ENCODE measurements at regions not wholly inside any gene's neighbourhood (a gene's known extent, or its start where the extent isn't known, plus 50 kb on each side); places are given as distances from the start of the nearest gene placed in this dataset.

- TF ChIP-seq CTCF (IDR thresholded peaks at IDR 0.05; ENCODE audit: low read depth, low read length) = no peak
- ChIA-PET POLR2A (no interaction called here), CTCF (no interaction called here)
- no peak for DNase-seq (ENCODE audit: low read depth, low spot score)
- no peak overlapping the region for H3K27ac ChIP-seq (ENCODE audit: low read depth, low read length)
- no peak overlapping the region for H3K4me3 ChIP-seq (ENCODE audit: low read depth, low read length)
- no peaks in the 10 kb centered on the region for H3K9me3 ChIP-seq (ENCODE audit: control insufficient read depth, insufficient read depth, low read length)
- no peaks in the 10 kb centered on the region for H3K27me3 ChIP-seq (ENCODE audit: control insufficient read depth, insufficient read depth, low read length)
Measured at GRCh38 chr1:69175053-69175452, 392.7 kb upstream of the LRRC7 start.

GRCh38 chr1:69180358-69180757 is 387.4 kb upstream of the LRRC7 start:
- TF ChIP-seq CTCF (IDR thresholded peaks at IDR 0.05; ENCODE audit: low read depth, low read length) = no peak
- no peaks in the 10 kb centered on the region for H3K9me3 ChIP-seq (ENCODE audit: control insufficient read depth, insufficient read depth, low read length)
- CTCF ChIA-PET = no interaction called here
- H3K27ac ChIP-seq (ENCODE audit: low read depth, low read length) = no peak overlapping the region
- no peaks in the 10 kb centered on the region for H3K27me3 ChIP-seq (ENCODE audit: control insufficient read depth, insufficient read depth, low read length)
- no peak overlapping the region for H3K4me3 ChIP-seq (ENCODE audit: low read depth, low read length)
- POLR2A ChIA-PET = no interaction called here
- DNase-seq (ENCODE audit: low read depth, low spot score) = no peak

GRCh38 chr1:69185378-69185777 is 382.3 kb upstream of the LRRC7 start:
- H3K27ac ChIP-seq (ENCODE audit: low read depth, low read length) = no peak overlapping the region
- no peaks in the 10 kb centered on the region for H3K9me3 ChIP-seq (ENCODE audit: control insufficient read depth, insufficient read depth, low read length)
- DNase-seq (ENCODE audit: low read depth, low spot score) = no peak
- CTCF ChIA-PET = no interaction called here
- no peak for TF ChIP-seq CTCF (IDR thresholded peaks at IDR 0.05; ENCODE audit: low read depth, low read length)
- POLR2A ChIA-PET = no interaction called here
- H3K27me3 ChIP-seq (ENCODE audit: control insufficient read depth, insufficient read depth, low read length) = no peaks in the 10 kb centered on the region
- no peak overlapping the region for H3K4me3 ChIP-seq (ENCODE audit: low read depth, low read length)

GRCh38 chr1:69191335-69191734 is 376.4 kb upstream of the LRRC7 start:
- no peak for DNase-seq (ENCODE audit: low read depth, low spot score)
- no peak for TF ChIP-seq CTCF (IDR thresholded peaks at IDR 0.05; ENCODE audit: low read depth, low read length)
- Histone ChIP-seq H3K27me3 (ENCODE audit: control insufficient read depth, insufficient read depth, low read length) (no peaks in the 10 kb centered on the region), H3K27ac (ENCODE audit: low read depth, low read length) (no peak overlapping the region), H3K4me3 (ENCODE audit: low read depth, low read length) (no peak overlapping the region), H3K9me3 (ENCODE audit: control insufficient read depth, insufficient read depth, low read length) (no peaks in the 10 kb centered on the region)
- ChIA-PET CTCF (no interaction called here), POLR2A (no interaction called here)

- H3K27me3 ChIP-seq (ENCODE audit: control insufficient read depth, insufficient read depth, low read length) = no peaks in the 10 kb centered on the region
- TF ChIP-seq CTCF (IDR thresholded peaks at IDR 0.05; ENCODE audit: low read depth, low read length) = no peak
Measured at GRCh38 chr1:69195136-69195535, 372.6 kb upstream of the LRRC7 start.

More at GRCh38 chr1:69195136-69195535, 372.6 kb upstream of the LRRC7 start:
- Histone ChIP-seq H3K9me3 (ENCODE audit: control insufficient read depth, insufficient read depth, low read length) (no peaks in the 10 kb centered on the region), H3K4me3 (ENCODE audit: low read depth, low read length) (no peak overlapping the region), H3K27ac (ENCODE audit: low read depth, low read length) (no peak overlapping the region)
- DNase-seq (ENCODE audit: low read depth, low spot score) = no peak
- ChIA-PET POLR2A (no interaction called here), CTCF (no interaction called here)
